Keratinocyte (primary cell): ENCODE measurements at regions not wholly inside any gene's neighbourhood (a gene's known extent, or its start where the extent isn't known, plus 50 kb on each side); places are given as distances from the start of the nearest gene placed in this dataset.

Experiments used
- CTCF ChIP-seq, 3 experiments: IDR thresholded peaks in 1 of 3; conservative IDR thresholded peaks in 1 of 3; optimal IDR thresholded peaks in 1 of 3; 2 replicates in 2 of 3; 3 replicates in 1 of 3; pipeline versions ENCODE3 to v1.5.1; 2011; ENCODE audit warnings: low read length in 3 of 3, mild to moderate bottlenecking in 3 of 3, moderate library complexity in 2 of 3, control low read depth in 1 of 3, inconsistent platforms in 1 of 3; ENCODE audit not compliant: insufficient read depth in 2 of 3; ENCODE audit errors: extremely low read depth in 1 of 3
- EZH2 ChIP-seq: IDR thresholded peaks from one replicate; pipeline ENCODE4 v1.6.1; 2012; ENCODE audit warnings: inconsistent platforms, mild to moderate bottlenecking, low read length, moderate library complexity

- TF ChIP-seq CTCF (optimal IDR thresholded peaks at IDR 0.05 in 1 of 3, IDR thresholded peaks at IDR 0.05 in 1 of 3, conservative IDR thresholded peaks at IDR 0.05 in 1 of 3; ENCODE audit: extremely low read depth in 1 of 3, insufficient read depth in 2 of 3, low read length in 3 of 3) (no peak), EZH2 (no peak)
Measured at GRCh38 chr12:129964826-129965457, 61.1 kb upstream of the TMEM132D start.
